OCI-LY7 (cell line): ENCODE measurements at regions not wholly inside any gene's neighbourhood (a gene's known extent, or its start where the extent isn't known, plus 50 kb on each side); places are given as distances from the start of the nearest gene placed in this dataset.

ENCODE experiments used
- BruUV-seq: library from RNA; stranded (reverse); fragments of 400-500 nt; replicated peaks from 2 replicates; lab custom pipeline; 2021; lab: Mats Ljungman, UMichigan
- CTCF ChIA-PET: fragments of 300-600 bp; sonication (Branson Sonifier 250); formaldehyde crosslinking; loops from one replicate; lab custom pipeline; 2022; ENCODE audit warnings: antibody characterized with exemption; ENCODE audit not compliant: unreplicated experiment; lab: Charles Lee
- POLR2A ChIA-PET: fragments of 300-600 bp; sonication (Branson Sonifier 250); formaldehyde crosslinking; loops from one replicate; lab custom pipeline; 2022; ENCODE audit warnings: antibody characterized with exemption; lab: Charles Lee
- DNase-seq: peaks from one replicate; pipeline ENCODE4 v3.0.0-alpha.2; 2015; ENCODE audit warnings: low spot score
- H2AFZ ChIP-seq: fragments of 200-600 bp; sonication (generic), shearing (Covaris generic); 2 replicates; pipeline ENCODE4 v1.6.1; 2014; ENCODE audit warnings: mild to moderate bottlenecking, antibody characterized with exemption, low read length, moderate library complexity
- H3K27ac ChIP-seq: fragments of 200-600 bp; sonication (generic); 2 replicates; pipeline ENCODE4 v1.5.1; 2014; ENCODE audit warnings: mixed run types, low read depth, mild to moderate bottlenecking, moderate library complexity, low read length, inconsistent platforms; ENCODE audit not compliant: poor library complexity, severe bottlenecking
- H3K36me3 ChIP-seq: fragments of 200-600 bp; sonication (generic); 2 replicates; pipeline ENCODE4 v1.6.1; 2014; ENCODE audit warnings: mild to moderate bottlenecking, antibody characterized with exemption, low read length, moderate library complexity, mixed read lengths; ENCODE audit not compliant: insufficient read depth
- H3K4me1 ChIP-seq: fragments of 200-600 bp; sonication (generic); 2 replicates; pipeline ENCODE4 v1.5.1; 2014; ENCODE audit warnings: mild to moderate bottlenecking, low read length; ENCODE audit not compliant: insufficient read depth, poor library complexity, severe bottlenecking
- H3K4me2 ChIP-seq: fragments of 200-600 bp; sonication (generic); 2 replicates; pipeline ENCODE4 v1.6.1; 2014; ENCODE audit warnings: mild to moderate bottlenecking, low read length
- H3K4me3 ChIP-seq: fragments of 200-600 bp; sonication (generic); 2 replicates; pipeline ENCODE4 v1.5.1; 2014; ENCODE audit warnings: mild to moderate bottlenecking, low read depth, low read length; ENCODE audit not compliant: poor library complexity, severe bottlenecking
- H3K79me2 ChIP-seq: fragments of 200-600 bp; sonication (generic); 2 replicates; pipeline ENCODE4 v1.6.1; 2016; ENCODE audit warnings: low read depth, mild to moderate bottlenecking, low read length, moderate library complexity, mixed read lengths; ENCODE audit not compliant: insufficient read depth
- H3K9me2 ChIP-seq: fragments of 200-600 bp; sonication (generic); 2 replicates; pipeline ENCODE4 v1.6.1; 2016; ENCODE audit warnings: mild to moderate bottlenecking, low read length, mixed read lengths; ENCODE audit not compliant: insufficient read depth
- H3K9me3 ChIP-seq: fragments of 200-600 bp; sonication (generic); 2 replicates; pipeline ENCODE4 v1.6.1; 2014; ENCODE audit warnings: mild to moderate bottlenecking, mixed run types, low read length, mixed read lengths
- H4K20me1 ChIP-seq: fragments of 200-600 bp; sonication (generic); 2 replicates; pipeline ENCODE4 v1.6.1; 2014; ENCODE audit warnings: mild to moderate bottlenecking, antibody characterized with exemption, low read length, moderate library complexity, mixed read lengths; ENCODE audit not compliant: insufficient read depth
- CTCF ChIP-seq: fragments of 200-600 bp; sonication (generic); conservative IDR thresholded peaks from 2 replicates; pipeline ENCODE4 v1.5.1; 2014; ENCODE audit warnings: mild to moderate bottlenecking, antibody characterized with exemption, low read length, moderate library complexity, mixed read lengths
- EZH2phosphoT487 ChIP-seq: fragments of 200-600 bp; sonication (generic); IDR thresholded peaks from 2 replicates; pipeline ENCODE4 v1.6.1; 2018; ENCODE audit warnings: low read depth, borderline replicate concordance, mild to moderate bottlenecking, mixed run types, antibody characterized with exemption, low read length, moderate library complexity, mixed read lengths
- intact Hi-C: fragments of 100-400 bp; cut with micrococcal nuclease; formaldehyde crosslinking; loops from one replicate; pipeline ENCODE4 v1.10.0; 2022; ENCODE audit not compliant: unreplicated experiment

GRCh38 chr12:24278832-24279231 is 329.4 kb upstream of the SOX5 start:
- TF ChIP-seq EZH2phosphoT487: no peak
- TF ChIP-seq CTCF: 0 out of 2 replicates have a peak, but pooled peaks have one; percentile 19
- no peak overlapping the region for H3K4me2 ChIP-seq
- H3K36me3 ChIP-seq: no peaks in the 10 kb centered on the region
- H2AFZ ChIP-seq: no peak overlapping the region
- no peak overlapping the region for H3K27ac ChIP-seq
- no peak overlapping the region for H3K4me3 ChIP-seq
- H3K9me3 ChIP-seq: no peaks in the 10 kb centered on the region
- no peak for DNase-seq
- POLR2A ChIA-PET: interaction anchor here (0.5 to 1.0 kb wide), 4 partner anchors 399 to 1640 kb away, joined by 3 to 4 read pairs (median 4); no protein-coding TSS in a partner anchor
- BruUV-seq: no TSS peak
- intact Hi-C loops: no loop called here
- no peaks in the 10 kb centered on the region for H3K79me2 ChIP-seq
- CTCF ChIA-PET: no interaction called here
- no peaks in the 10 kb centered on the region for H4K20me1 ChIP-seq
- H3K9me2 ChIP-seq: no peaks in the 10 kb centered on the region
- no peaks in the 10 kb centered on the region for H3K4me1 ChIP-seq

GRCh38 chr12:24270965-24271364 is 321.5 kb upstream of the SOX5 start:
- Histone ChIP-seq H3K36me3 (no peaks in the 10 kb centered on the region), H3K4me3 (no peak overlapping the region), H3K79me2 (no peaks in the 10 kb centered on the region), H3K27ac (no peak overlapping the region), H2AFZ (no peak overlapping the region), H3K4me2 (no peak overlapping the region), H4K20me1 (no peaks in the 10 kb centered on the region), H3K4me1 (no peaks in the 10 kb centered on the region), H3K9me2 (no peaks in the 10 kb centered on the region), H3K9me3 (no peaks in the 10 kb centered on the region)
- no TSS peak for BruUV-seq
- ChIA-PET CTCF (no interaction called here), POLR2A (interaction anchor here (0.6 kb wide), 1 partner anchor 450 kb away, joined by 3 read pairs; no protein-coding TSS in a partner anchor)
- intact Hi-C loops: no loop called here
- DNase-seq: no peak
- no peak for TF ChIP-seq CTCF
- no peak for TF ChIP-seq EZH2phosphoT487

GRCh38 chr12:24270464-24270863 is 321.0 kb upstream of the SOX5 start:
- no peaks in the 10 kb centered on the region for H3K79me2 ChIP-seq

More at GRCh38 chr12:24270464-24270863, 321.0 kb upstream of the SOX5 start:
- CTCF ChIA-PET: no interaction called here
- H3K27ac ChIP-seq: no peak overlapping the region
- intact Hi-C loops: no loop called here
- H3K9me2 ChIP-seq: no peaks in the 10 kb centered on the region
- no peak overlapping the region for H2AFZ ChIP-seq
- POLR2A ChIA-PET: interaction anchor here (0.6 kb wide), 1 partner anchor 450 kb away, joined by 3 read pairs; no protein-coding TSS in a partner anchor
- no peak overlapping the region for H3K4me2 ChIP-seq
- no peaks in the 10 kb centered on the region for H3K9me3 ChIP-seq
- no peaks in the 10 kb centered on the region for H3K4me1 ChIP-seq
- BruUV-seq: no TSS peak
- no peak overlapping the region for H3K4me3 ChIP-seq
- no peak for TF ChIP-seq CTCF
- no peak for TF ChIP-seq EZH2phosphoT487
- no peaks in the 10 kb centered on the region for H3K36me3 ChIP-seq
- no peaks in the 10 kb centered on the region for H4K20me1 ChIP-seq
- DNase-seq: no peak
